GM23248 (cell line): ENCODE measurements at regions not wholly inside any gene's neighbourhood (a gene's known extent, or its start where the extent isn't known, plus 50 kb on each side); places are given as distances from the start of the nearest gene placed in this dataset.

ENCODE experiments used
- DNase-seq: peaks from one replicate; pipeline ENCODE4 v3.0.0-alpha.2; 2015
- H2AFZ ChIP-seq: fragments of 200-600 bp; sonication (generic); 2 replicates; pipeline ENCODE4 v1.6.1; 2016; ENCODE audit warnings: antibody characterized with exemption
- H3F3A ChIP-seq: fragments of 200-600 bp; sonication (generic); 2 replicates; pipeline ENCODE4 v1.6.1; 2016; ENCODE audit warnings: mild to moderate bottlenecking, antibody characterized with exemption, mixed run types; ENCODE audit not compliant: insufficient read depth
- H3K27ac ChIP-seq: fragments of 200-600 bp; sonication (generic); 2 replicates; pipeline ENCODE4 v1.5.1; 2016; ENCODE audit warnings: mild to moderate bottlenecking
- H3K27me3 ChIP-seq: fragments of 200-600 bp; sonication (generic); replicated peaks from 2 replicates; pipeline ENCODE4 v1.6.1; 2016; ENCODE audit warnings: mild to moderate bottlenecking; ENCODE audit not compliant: insufficient read depth
- H3K36me3 ChIP-seq: fragments of 200-600 bp; sonication (generic); 2 replicates; pipeline ENCODE4 v1.6.1; 2016; ENCODE audit warnings: low read depth, mild to moderate bottlenecking
- H3K4me1 ChIP-seq: fragments of 200-600 bp; sonication (generic); 2 replicates; pipeline ENCODE4 v1.6.1; 2016; ENCODE audit warnings: mild to moderate bottlenecking; ENCODE audit not compliant: insufficient read depth
- H3K4me2 ChIP-seq: fragments of 200-600 bp; sonication (generic); one replicate; pipeline ENCODE4 v1.6.1; 2016; ENCODE audit warnings: mild to moderate bottlenecking; ENCODE audit not compliant: unreplicated experiment
- H3K4me3 ChIP-seq: fragments of 200-600 bp; sonication (generic); 2 replicates; pipeline ENCODE4 v1.5.1; 2016; ENCODE audit warnings: mild to moderate bottlenecking
- H3K79me2 ChIP-seq: fragments of 200-600 bp; sonication (generic); 2 replicates; pipeline ENCODE4 v1.6.1; 2016; ENCODE audit warnings: mild to moderate bottlenecking; ENCODE audit not compliant: insufficient read depth
- H3K9ac ChIP-seq: fragments of 200-600 bp; sonication (generic); 2 replicates; pipeline ENCODE4 v1.6.1; 2016; ENCODE audit warnings: mild to moderate bottlenecking
- H3K9me2 ChIP-seq: fragments of 200-600 bp; sonication (generic); 2 replicates; pipeline ENCODE4 v1.6.1; 2016; ENCODE audit warnings: mixed run types, mild to moderate bottlenecking, moderate library complexity; ENCODE audit not compliant: insufficient read depth
- H3K9me3 ChIP-seq: fragments of 200-600 bp; sonication (generic); one replicate; pipeline ENCODE4 v1.6.1; 2017; ENCODE audit warnings: low read depth
- H4K20me1 ChIP-seq: fragments of 200-600 bp; sonication (generic); 2 replicates; pipeline ENCODE4 v1.6.0; 2016; ENCODE audit not compliant: insufficient read depth
- EZH2 ChIP-seq: fragments of 200-600 bp; sonication (generic); IDR thresholded peaks from 2 replicates; pipeline ENCODE4 v1.6.1; 2018; ENCODE audit warnings: antibody characterized with exemption, mild to moderate bottlenecking; ENCODE audit not compliant: insufficient read depth, poor library complexity, severe bottlenecking
- EZH2phosphoT487 ChIP-seq: fragments of 200-600 bp; sonication (generic); IDR thresholded peaks from 2 replicates; pipeline ENCODE4 v1.6.1; 2018; ENCODE audit warnings: antibody characterized with exemption, moderate library complexity, mild to moderate bottlenecking, low read depth; ENCODE audit not compliant: insufficient read depth
- WGBS, 2 experiments: methylation state at CpG; one replicate each; pipeline ENCODE4 v1.1.6; 2015 to 2017; ENCODE audit warnings: low lambda C conversion rate in 2 of 2, low coverage in 1 of 2; ENCODE audit errors: missing lambda C conversion rate in 2 of 2; 5-methylcytosine and 5-hydroxymethylcytosine counted together
- in situ Hi-C: fragments of 300-500 bp; cut with MboI; formaldehyde crosslinking; loops from 2 replicates; pipeline ENCODE4 v1.15.0; 2020

DNA sequence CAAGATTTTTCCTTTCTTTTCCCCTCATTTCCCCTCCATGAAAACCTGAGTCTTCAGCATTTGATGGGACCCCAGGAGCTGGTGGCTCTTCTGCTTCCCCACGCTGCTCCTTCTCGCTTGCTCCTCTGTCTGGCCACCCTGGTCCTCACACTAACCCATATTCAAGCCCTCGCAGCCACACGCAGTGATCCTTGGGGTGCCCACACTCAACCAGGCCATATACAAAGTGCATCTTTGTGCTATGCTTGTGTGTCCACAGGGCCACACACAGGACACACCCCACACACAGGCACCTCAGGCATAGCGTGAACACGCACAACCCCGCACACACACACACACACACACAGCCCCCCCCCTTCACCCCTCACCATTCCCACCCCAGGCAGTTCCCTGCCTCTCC is 132.1 kb downstream of the URI1 start:
- no peaks in the 10 kb centered on the region for H3F3A ChIP-seq
- no peak overlapping the region for H3K9ac ChIP-seq
- 77 to 80% methylated on average over 6 to 7 of the region's 7 CpGs for WGBS, 2 experiments
- no peak overlapping the region for H3K27ac ChIP-seq
- no peak for TF ChIP-seq EZH2phosphoT487
- TF ChIP-seq EZH2: no peak
- no peaks in the 10 kb centered on the region for H3K9me2 ChIP-seq
- H4K20me1 ChIP-seq: no peaks in the 10 kb centered on the region
- no peaks in the 10 kb centered on the region for H3K4me1 ChIP-seq
- in situ Hi-C loops: no loop called here
- no peaks in the 10 kb centered on the region for H3K36me3 ChIP-seq
- H3K4me2 ChIP-seq: no peak overlapping the region
- H3K27me3 ChIP-seq: peaks cover 4% of the 10 kb centered on the region; the same call in 1 of the 2 replicates
- no peak overlapping the region for H2AFZ ChIP-seq
- no peak for DNase-seq
- no peaks in the 10 kb centered on the region for H3K79me2 ChIP-seq
- H3K4me3 ChIP-seq: no peak overlapping the region
- no peaks in the 10 kb centered on the region for H3K9me3 ChIP-seq

DNA sequence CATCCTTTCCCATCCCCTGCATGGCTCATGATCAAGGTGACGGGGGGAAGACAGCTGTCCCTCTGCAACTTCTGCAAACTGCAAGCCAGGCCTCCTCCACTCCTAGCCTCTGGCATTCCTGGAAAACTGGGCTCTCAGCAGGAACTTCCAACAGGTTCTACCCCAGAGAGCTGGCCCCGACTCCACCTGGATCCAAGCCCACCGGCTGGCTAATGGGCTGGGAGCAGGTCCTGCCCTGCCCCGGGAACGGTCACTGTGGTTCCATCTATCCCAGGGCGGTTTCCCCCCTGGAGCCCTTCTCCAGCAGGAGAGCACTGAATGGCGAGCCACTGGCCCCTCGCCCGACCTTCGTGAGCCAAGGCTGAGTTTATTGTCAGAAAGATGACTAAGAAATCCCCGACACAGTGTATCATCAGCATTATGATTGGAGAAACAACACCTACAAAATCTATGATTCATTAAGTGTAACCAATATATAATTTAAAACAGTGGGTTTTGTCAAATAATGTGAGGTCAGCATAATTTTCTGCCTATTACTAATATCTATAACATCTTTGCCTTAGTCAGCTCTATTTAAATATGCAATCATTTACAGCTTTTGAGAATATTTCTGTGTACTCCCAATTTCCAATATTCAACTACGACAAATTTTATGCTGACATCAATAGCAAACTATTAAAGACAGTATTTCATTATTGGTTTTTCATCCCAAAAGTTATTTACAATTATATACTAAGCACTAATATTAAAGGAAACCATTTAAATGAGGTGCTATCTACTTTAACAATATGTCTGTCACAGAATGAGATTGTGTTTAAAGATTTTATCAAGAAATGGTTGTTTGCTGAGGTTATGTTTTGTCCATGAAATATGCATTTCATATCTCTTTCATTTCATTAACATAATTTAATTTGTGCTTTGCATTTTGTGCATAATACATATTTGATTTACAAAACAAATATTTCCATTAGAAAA is 133.0 kb downstream of the URI1 start:
- 69 to 74% methylated on average over 12 of the region's 12 CpGs for WGBS, 2 experiments
- Histone ChIP-seq H2AFZ (no peak overlapping the region), H3K36me3 (no peaks in the 10 kb centered on the region), H3K79me2 (no peaks in the 10 kb centered on the region), H3K9me2 (no peaks in the 10 kb centered on the region), H3K4me2 (no peak overlapping the region), H3K4me3 (no peak overlapping the region), H3K9ac (no peak overlapping the region), H4K20me1 (no peaks in the 10 kb centered on the region), H3F3A (no peaks in the 10 kb centered on the region), H3K27ac (no peak overlapping the region), H3K9me3 (no peaks in the 10 kb centered on the region), H3K27me3 (peaks cover 7% of the 10 kb centered on the region; the same call in 1 of the 2 replicates), H3K4me1 (no peaks in the 10 kb centered on the region)
- no peak for DNase-seq
- in situ Hi-C loops: no loop called here
- no peak for TF ChIP-seq EZH2phosphoT487
- no peak for TF ChIP-seq EZH2

DNA sequence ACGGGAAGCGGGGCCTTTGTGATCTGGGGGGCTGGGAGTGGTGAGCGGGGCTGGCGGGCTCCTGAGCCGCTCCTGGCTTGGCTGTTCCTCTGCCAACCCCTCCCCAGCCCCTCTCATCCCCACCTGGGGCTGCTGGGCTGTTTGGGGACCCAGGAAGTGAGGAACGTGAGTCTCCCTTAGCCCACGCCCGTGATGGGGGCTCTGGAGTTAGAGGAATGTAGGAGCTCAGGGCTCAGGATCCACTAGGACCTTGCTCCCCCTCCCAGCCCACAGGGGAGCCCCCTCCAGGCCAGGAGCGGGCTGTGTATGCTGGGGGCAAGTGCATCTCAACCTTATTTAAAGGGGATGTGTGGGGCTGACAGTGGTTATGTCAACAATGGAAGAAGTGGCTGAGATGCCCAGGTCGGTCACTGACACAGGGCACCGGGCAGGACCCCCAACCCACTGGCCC is 134.1 kb downstream of the URI1 start:
- H3K9me3 ChIP-seq: no peaks in the 10 kb centered on the region
- TF ChIP-seq EZH2phosphoT487: no peak
- TF ChIP-seq EZH2: no peak
- WGBS, 2 experiments: 60 to 93% methylated on average over 3 to 11 of the region's 11 CpGs

DNA sequence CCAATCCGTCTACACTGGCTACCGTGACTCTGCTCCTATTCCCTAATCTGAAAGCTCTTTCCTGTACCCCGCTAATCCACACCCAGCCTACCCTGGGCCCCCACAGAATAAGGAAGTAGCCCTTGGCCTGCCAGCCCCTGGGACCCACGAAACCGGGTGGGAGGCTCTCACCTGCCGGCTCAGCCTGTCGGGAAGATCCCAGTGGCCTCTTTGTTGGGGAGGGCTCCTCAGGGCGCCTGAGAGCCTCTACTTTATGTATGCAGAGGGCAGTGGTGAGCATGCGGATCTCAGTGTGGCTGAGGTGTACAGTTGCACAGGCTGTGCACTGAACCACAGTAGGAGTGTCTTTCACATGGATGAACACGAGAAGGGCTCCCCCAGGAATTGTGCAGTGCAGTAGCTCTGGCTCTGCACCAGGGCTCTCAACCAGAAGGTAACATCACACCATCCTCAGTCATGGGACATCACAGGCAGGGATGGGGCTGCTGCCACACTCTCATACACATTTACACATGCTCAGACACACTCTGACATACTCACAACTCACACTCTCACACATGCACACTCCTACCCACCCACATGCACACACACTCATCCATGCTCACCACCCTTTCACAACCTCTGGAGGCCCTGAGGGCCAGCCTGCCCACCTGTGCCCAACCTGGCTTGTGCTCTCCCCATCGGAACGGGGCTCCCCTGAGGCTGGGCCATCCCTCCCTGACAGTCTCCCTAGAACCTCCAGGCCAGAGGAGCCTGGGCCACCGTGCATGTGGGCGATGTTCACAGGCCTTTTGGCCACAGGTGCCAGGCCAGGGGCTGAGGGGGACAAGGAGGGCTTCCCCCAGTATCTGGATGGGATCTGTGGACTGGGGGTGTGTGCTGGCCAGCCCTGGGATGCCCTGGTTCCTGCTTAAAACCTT is 135.0 kb downstream of the URI1 start:
- no peaks in the 10 kb centered on the region for H3F3A ChIP-seq
- H3K4me1 ChIP-seq: no peaks in the 10 kb centered on the region
- no peak for TF ChIP-seq EZH2phosphoT487
- TF ChIP-seq EZH2: no peak
- DNase-seq: no peak
- no peaks in the 10 kb centered on the region for H3K36me3 ChIP-seq
- WGBS, 2 experiments: 58 to 59% methylated on average over 14 of the region's 14 CpGs
- H3K4me3 ChIP-seq: no peak overlapping the region
- H3K4me2 ChIP-seq: no peak overlapping the region
- H3K9me2 ChIP-seq: no peaks in the 10 kb centered on the region
- H3K27me3 ChIP-seq: peaks cover 7% of the 10 kb centered on the region; the same call in 1 of the 2 replicates
- no peak overlapping the region for H3K9ac ChIP-seq
- in situ Hi-C loops: no loop called here
- H4K20me1 ChIP-seq: no peaks in the 10 kb centered on the region
- no peak overlapping the region for H3K27ac ChIP-seq
- no peaks in the 10 kb centered on the region for H3K9me3 ChIP-seq
- no peak overlapping the region for H2AFZ ChIP-seq
- no peaks in the 10 kb centered on the region for H3K79me2 ChIP-seq

More for the DNA sequence above, 134.1 kb downstream of the URI1 start:
- DNase-seq: no peak
- Histone ChIP-seq H3K27me3 (peaks cover 7% of the 10 kb centered on the region; the same call in 1 of the 2 replicates), H3K4me3 (no peak overlapping the region), H2AFZ (no peak overlapping the region), H4K20me1 (no peaks in the 10 kb centered on the region), H3K9ac (no peak overlapping the region), H3K4me2 (no peak overlapping the region), H3K36me3 (no peaks in the 10 kb centered on the region), H3K9me2 (no peaks in the 10 kb centered on the region), H3K27ac (no peak overlapping the region), H3K79me2 (no peaks in the 10 kb centered on the region), H3K4me1 (no peaks in the 10 kb centered on the region), H3F3A (no peaks in the 10 kb centered on the region)
- in situ Hi-C loops: no loop called here
